DND-41 (cell line): ENCODE measurements at regions not wholly inside any gene's neighbourhood (a gene's known extent, or its start where the extent isn't known, plus 50 kb on each side); places are given as distances from the start of the nearest gene placed in this dataset.

Experiments used
- ATAC-seq: fragments of 200-7000 bp; cut with Tn5 transposase; 3 replicates; pipeline ENCODE4 v1.9.1; 2021; ENCODE audit warnings: low read depth; ENCODE audit not compliant: insufficient read depth
- DNase-seq: peaks from one replicate; pipeline ENCODE4 v3.0.0-alpha.2; 2020
- H2AFZ ChIP-seq: 2 replicates; pipeline ENCODE4 v1.6.0; 2012; ENCODE audit warnings: low read depth, low read length
- H3K27ac ChIP-seq: 2 replicates; pipeline ENCODE4 v1.5.1; 2012; ENCODE audit warnings: low read length, inconsistent platforms
- H3K27me3 ChIP-seq: fragments of 200-600 bp; sonication (generic); 2 replicates; pipeline ENCODE4 v1.6.0; 2012; ENCODE audit warnings: low read length, mild to moderate bottlenecking, inconsistent platforms; ENCODE audit not compliant: insufficient read depth, poor library complexity
- H3K36me3 ChIP-seq: 2 replicates; pipeline ENCODE4 v1.5.1; 2012; ENCODE audit warnings: low read length, inconsistent platforms; ENCODE audit not compliant: insufficient read depth
- H3K4me1 ChIP-seq: 2 replicates; pipeline ENCODE4 v1.5.1; 2012; ENCODE audit warnings: mild to moderate bottlenecking, low read length; ENCODE audit not compliant: insufficient read depth
- H3K4me2 ChIP-seq: 2 replicates; pipeline ENCODE4 v1.6.0; 2012; ENCODE audit warnings: mild to moderate bottlenecking, moderate library complexity, low read length, inconsistent platforms; ENCODE audit not compliant: insufficient read depth
- H3K4me3 ChIP-seq, 2 experiments: fragments of 200-600 bp in 1 of 2; shearing (Covaris generic) in 1 of 2; 2 replicates each; pipeline ENCODE4 v1.5.1; 2012 to 2016; ENCODE audit warnings: inconsistent platforms in 2 of 2, low read length in 2 of 2, mild to moderate bottlenecking in 2 of 2, low read depth in 1 of 2, moderate library complexity in 1 of 2
- H3K79me2 ChIP-seq: 2 replicates; pipeline ENCODE4 v1.6.0; 2012; ENCODE audit warnings: low read length, inconsistent platforms; ENCODE audit not compliant: insufficient read depth
- H3K9ac ChIP-seq: 2 replicates; pipeline ENCODE4 v1.6.0; 2012; ENCODE audit warnings: low read depth, mild to moderate bottlenecking, inconsistent platforms, low read length, moderate library complexity
- H3K9me3 ChIP-seq: 2 replicates; pipeline ENCODE4 v1.5.1; 2012; ENCODE audit warnings: low read length, moderate library complexity, mild to moderate bottlenecking, inconsistent platforms; ENCODE audit not compliant: insufficient read depth, severe bottlenecking
- H4K20me1 ChIP-seq: 2 replicates; pipeline ENCODE4 v1.6.0; 2012; ENCODE audit warnings: low read length; ENCODE audit not compliant: insufficient read depth
- CTCF ChIP-seq: IDR thresholded peaks from 2 replicates; pipeline ENCODE4 v1.5.1; 2012; ENCODE audit warnings: borderline replicate concordance, low read length, moderate library complexity, mild to moderate bottlenecking; ENCODE audit not compliant: poor library complexity, severe bottlenecking; ENCODE audit errors: extremely low read depth
- EZH2 ChIP-seq: IDR thresholded peaks from 3 replicates; pipeline ENCODE4 v1.6.1; 2012; ENCODE audit warnings: borderline replicate concordance, low read depth, mild to moderate bottlenecking, moderate library complexity, low read length, inconsistent platforms; ENCODE audit not compliant: severe bottlenecking

GRCh38 chr5:168147568-168148360 lies 143.7 kb upstream of the WWC1 start:
- Histone ChIP-seq H3K9me3 (no peaks in the 10 kb centered on the region), H3K4me3 (no peak overlapping the region), H3K79me2 (no peaks in the 10 kb centered on the region), H3K27me3 (no peaks in the 10 kb centered on the region), H3K27ac (no peak overlapping the region), H3K9ac (no peak overlapping the region), H4K20me1 (no peaks in the 10 kb centered on the region), H2AFZ (no peak overlapping the region), H3K36me3 (no peaks in the 10 kb centered on the region), H3K4me1 (no peaks in the 10 kb centered on the region), H3K4me2 (no peak overlapping the region)
- DNase-seq = no peak
- TF ChIP-seq EZH2 (no peak), CTCF (no peak)
- no peak for ATAC-seq

GRCh38 chr5:168151041-168151440 lies 140.4 kb upstream of the WWC1 start:
- no peaks in the 10 kb centered on the region for H3K36me3 ChIP-seq
- no peak overlapping the region for H3K4me2 ChIP-seq
- no peak overlapping the region for H3K9ac ChIP-seq
- no peaks in the 10 kb centered on the region for H3K4me1 ChIP-seq
- H3K27me3 ChIP-seq = no peaks in the 10 kb centered on the region
- H2AFZ ChIP-seq = no peak overlapping the region
- H3K79me2 ChIP-seq = no peaks in the 10 kb centered on the region
- no peaks in the 10 kb centered on the region for H3K9me3 ChIP-seq
- DNase-seq (no peak), ATAC-seq (no peak)
- no peak overlapping the region for H3K27ac ChIP-seq
- TF ChIP-seq CTCF = no peak
- no peak for TF ChIP-seq EZH2
- H3K4me3 ChIP-seq = no peak overlapping the region
- H4K20me1 ChIP-seq = no peaks in the 10 kb centered on the region

GRCh38 chr5:168152660-168153059 lies 138.8 kb upstream of the WWC1 start:
- H3K36me3 ChIP-seq = no peaks in the 10 kb centered on the region
- no peaks in the 10 kb centered on the region for H3K4me1 ChIP-seq
- no peak overlapping the region for H3K9ac ChIP-seq
- no peak overlapping the region for H2AFZ ChIP-seq
- H3K4me3 ChIP-seq = no peak overlapping the region
- no peak overlapping the region for H3K4me2 ChIP-seq
- DNase-seq (no peak), ATAC-seq (no peak)
- H3K9me3 ChIP-seq = no peaks in the 10 kb centered on the region
- H4K20me1 ChIP-seq = no peaks in the 10 kb centered on the region
- TF ChIP-seq CTCF (no peak), EZH2 (no peak)
- no peaks in the 10 kb centered on the region for H3K27me3 ChIP-seq
- no peaks in the 10 kb centered on the region for H3K79me2 ChIP-seq
- no peak overlapping the region for H3K27ac ChIP-seq
